GM21381 (cell line): ENCODE measurements at regions not wholly inside any gene's neighbourhood (a gene's known extent, or its start where the extent isn't known, plus 50 kb on each side); places are given as distances from the start of the nearest gene placed in this dataset.

Experiments
- ATAC-seq: cut with Tn5 transposase; IDR thresholded peaks from one replicate; pipeline ENCODE4 v1.9.1; 2021; ENCODE audit warnings: mild to moderate bottlenecking, moderate library complexity; ENCODE audit not compliant: unreplicated experiment

DNA sequence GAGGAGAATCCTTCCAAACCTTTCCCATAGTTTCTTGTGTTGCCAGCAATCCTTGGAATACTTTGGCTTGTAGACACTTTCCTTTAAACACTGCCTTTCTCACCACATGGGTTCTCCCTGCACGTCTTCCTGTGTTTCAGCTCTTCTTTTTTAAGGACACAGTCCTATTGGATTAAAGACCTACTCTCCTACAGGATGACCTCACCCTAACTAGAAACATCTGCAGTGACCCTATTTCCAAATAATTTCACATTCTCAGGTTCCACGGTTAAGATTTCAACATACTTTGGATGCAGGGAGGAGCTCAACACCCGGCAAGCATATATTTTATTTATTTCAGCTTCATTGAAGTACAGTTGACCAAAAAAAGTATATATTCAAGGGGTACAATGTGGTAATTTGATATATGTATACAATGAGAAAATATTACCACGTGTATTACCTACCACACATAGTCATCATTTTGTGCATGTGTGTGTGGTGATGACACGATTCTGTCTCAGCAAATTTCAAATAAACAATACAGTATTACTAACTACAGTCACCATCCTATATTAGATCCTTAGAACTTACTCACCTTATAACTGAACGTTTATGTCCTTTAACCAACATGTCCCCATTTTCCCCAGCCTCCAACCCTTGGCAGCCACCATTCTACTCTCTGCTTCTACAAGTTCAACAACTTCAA lies 745.0 kb downstream of the CBLN2 start:
- ATAC-seq = no peak

DNA sequence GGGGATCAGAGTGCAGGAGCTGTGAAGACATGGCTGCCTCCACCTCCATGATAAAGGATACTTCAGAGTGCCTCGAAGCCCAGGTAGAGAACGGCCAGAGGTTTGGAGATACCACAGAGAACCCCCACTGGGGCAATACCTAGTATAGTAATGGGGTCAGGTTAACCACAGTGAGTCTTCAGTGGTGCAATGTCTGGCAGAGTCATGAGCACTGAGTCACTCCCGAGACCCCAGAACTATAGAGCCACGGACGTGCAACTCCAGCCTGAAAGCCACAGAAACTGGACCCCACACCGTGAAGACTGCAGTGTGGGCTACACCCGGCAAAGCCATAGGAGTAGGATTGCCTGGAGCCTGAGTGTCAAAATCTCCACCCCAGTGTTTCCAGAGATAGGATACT lies 746.6 kb downstream of the CBLN2 start:
- no peak for ATAC-seq

DNA sequence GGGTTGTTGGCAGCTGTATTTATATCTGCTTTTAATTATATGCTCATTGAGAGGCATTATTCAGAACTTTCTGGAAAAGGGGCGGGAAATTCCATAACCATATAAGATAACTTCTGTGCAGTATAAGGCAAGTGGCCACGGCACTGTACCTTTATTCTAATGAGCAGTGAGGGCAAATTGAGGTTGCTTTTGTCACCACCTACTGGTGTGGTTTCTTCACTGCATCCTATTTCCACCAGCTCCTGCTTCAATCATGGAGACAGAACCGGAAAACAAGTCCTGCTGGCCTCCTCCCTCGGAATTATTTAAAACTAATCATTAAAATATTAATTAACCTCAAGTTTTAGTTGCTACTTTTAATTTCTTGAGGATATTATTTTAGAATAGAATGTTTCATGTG lies 759.4 kb downstream of the CBLN2 start:
- ATAC-seq = no peak

DNA sequence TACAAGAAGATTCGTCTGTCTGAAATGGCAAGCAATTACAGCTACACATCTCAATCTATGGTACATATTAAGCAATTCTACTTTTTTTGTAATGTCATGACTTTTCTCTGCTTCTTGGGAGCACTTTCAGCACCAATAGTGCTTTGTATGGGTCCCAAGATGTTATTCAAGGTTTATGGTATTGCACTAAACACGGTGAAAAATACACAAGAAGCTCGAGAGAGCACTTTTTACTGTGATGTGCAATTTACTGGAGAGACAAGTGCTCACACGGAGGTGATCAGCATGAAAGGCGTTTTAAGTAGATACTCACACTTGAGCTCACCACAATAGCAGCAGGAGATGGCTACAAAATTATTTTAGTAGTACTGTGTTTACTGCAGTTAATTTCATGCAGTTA lies 783.6 kb downstream of the CBLN2 start:
- ATAC-seq = no peak

DNA sequence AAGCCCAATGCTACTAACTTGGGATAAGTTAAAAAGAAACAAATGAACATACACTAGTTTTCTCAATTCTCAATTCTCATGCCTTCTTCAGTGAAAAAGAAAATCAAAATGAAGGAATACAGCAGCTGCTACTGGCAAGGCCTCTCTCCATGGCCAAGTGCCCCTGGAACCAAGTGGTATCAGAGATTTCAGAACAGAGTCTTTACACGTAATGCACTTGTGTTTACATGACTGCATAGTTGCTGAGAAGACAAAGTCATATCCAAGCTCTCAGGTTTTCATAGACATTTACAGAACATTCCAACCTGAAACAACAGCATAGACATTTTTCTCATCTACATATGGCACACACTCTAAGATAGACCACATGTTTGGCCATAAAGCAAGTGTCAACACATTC lies 789.9 kb downstream of the CBLN2 start:
- ATAC-seq = no peak

DNA sequence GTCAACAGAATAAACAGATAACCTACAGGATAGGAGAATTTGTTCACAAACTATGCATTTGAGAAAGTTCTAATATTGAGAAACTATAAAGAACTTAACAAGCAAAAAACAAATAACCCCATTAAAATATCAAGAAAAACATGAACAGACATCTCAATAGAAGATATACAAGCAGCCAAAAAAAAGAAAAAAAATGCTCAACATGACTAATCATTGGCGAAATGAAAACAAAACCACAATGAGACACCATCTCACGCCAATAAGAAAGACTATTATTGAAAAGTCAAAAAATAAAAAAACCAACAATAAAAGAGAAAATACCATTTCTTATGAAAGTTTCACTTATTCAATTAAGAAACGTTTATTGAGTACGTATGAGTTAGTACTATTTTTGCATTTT lies 800.5 kb downstream of the CBLN2 start:
- no peak for ATAC-seq

DNA sequence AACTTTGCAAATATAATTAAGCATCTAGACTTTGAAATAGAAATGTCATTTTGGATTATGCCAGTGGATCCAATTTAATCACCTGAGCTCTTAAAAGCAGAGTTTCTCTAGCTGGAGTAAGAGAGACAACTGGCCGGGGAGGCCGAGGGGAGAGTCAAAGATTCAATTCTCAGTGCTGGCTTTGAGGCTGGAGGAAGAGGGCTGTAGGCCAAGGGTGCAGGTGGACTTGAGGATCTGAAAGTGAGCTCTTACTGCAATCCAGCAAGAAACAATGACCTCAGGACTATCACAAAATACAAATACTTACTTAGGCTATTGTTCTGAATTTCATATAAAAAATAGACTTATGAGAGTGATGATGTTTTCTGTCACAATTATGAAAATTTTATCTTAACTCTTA lies 814.5 kb downstream of the CBLN2 start:
- no peak for ATAC-seq

DNA sequence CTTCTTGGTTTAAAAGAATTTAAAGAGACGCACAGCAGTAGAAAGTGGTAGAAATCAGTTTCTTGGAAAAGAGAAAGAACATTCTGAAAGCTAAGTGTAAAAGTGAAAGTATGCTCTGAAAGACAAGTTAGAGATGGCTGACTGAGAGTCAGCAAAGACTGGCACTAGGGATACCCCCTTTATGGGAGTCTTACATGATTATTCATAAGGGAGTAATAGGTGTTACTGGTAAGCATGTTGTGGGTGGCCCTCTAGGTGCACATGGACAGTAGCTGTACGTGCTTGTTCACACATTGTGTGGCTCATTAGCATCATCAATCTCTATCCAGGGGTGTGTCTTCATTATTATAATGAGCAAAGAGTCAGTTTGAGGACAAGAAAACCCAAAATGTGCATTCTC lies 816.2 kb downstream of the CBLN2 start:
- ATAC-seq = no peak

DNA sequence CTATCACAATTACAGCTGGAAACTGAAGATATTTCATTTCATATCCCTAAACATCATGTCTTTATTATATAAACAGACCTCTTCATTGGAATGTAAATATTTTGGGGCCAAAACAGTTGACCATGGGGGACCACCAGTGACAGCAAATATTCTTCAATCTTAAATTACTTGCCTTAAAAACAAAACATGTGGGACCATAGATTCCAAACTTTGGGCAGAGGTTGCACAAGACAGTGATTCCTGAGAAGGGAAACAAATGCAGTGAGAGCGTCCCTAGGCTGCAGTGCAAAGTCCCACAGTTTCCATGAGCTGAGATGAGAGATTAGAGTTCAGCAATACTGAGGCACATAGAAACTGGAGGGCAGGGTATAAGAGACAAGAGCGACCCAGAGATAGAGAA lies 818.9 kb downstream of the CBLN2 start:
- ATAC-seq = no peak

DNA sequence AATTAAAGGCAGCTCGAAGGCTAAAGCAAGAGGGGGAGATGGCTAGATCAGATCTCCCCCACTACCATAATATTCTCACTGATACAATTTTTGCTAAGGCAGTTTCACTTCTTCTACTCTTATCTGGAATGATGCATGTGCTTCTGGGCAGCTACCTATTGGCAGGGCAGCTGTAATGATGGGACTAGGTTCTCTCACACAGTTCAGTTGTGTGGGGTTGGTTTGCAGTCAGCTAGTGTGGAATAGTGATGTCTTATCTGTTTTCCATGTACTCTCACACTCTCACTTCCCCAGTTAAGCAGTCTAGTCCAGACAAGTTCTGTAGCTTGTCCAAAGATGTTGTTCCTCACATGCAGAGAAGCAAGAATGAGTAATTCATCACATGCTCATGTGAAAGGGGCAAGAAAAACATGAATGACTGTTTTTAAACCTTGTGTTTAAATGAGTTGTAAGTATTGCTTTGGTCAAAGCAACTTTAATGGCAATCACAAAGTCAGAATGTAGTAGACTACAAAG lies 836.1 kb downstream of the CBLN2 start:
- ATAC-seq = no peak

DNA sequence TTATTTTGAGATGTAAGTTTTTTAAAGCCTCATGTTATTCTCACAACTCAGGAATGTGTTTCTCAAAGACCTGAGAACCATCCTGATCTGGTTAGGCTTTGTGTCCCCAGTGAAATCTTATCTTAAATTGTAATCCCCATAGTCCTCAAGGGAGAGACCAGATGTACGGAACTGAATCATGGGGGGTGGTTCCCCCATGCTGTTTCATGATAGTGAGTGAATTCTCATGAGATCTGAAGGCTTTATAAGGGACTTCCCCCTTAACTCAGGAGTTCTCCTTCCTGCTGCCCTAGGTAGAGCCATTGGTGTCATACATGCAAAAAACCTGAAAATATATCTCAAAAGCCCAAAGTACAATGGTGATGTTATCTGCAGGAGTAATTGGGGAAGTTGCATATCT lies 836.7 kb downstream of the CBLN2 start:
- ATAC-seq = no peak

DNA sequence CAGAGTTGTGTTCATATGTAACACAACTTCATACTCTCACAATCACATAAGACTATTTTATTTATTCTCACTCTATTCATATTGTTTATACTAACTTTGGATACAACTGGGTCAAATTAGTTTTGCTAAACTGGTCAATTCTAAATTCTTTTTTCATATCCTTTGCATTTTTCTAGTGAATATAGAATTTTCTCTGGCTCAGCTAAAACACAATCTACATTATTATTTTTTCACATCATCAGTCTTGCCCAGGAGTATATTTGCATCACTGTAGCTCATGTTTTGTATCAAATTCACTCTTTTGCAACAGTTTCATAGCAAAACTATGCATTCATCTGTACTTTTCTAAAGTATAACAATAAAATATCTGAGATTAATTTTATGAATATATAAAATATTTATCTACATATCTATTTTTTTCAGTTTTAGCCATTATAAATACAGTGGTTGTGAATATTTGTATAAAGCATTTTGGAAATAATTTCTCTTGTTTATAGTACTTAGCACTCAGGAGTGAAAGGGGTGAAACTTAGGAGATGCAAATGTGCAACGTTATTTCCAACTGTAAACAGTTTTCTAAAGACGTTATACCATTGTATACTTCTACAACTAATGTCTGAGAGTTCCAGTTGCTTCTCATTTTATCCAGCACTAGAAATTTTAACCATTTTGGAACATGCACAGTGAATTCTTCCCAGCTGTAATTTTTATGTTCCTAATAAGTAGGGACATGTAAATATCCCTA lies 854.6 kb downstream of the CBLN2 start:
- no peak for ATAC-seq

DNA sequence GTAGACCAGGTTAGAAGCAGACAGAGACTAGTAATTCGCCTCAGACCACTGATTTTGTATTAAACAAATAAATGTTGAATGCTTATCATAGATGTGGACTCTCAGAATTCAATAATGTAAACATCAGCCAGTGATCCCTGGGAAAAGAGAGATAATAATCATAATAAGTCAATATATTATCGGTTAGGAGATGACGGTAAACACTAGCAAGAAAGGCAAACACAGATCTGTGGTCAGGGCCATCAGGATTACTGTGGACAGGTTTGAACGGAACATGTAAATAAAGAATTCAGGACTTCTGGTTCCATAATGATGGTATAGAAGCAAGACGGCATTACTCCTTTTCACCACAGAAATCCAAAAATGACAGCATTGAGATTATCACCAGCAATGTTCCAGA lies 861.6 kb downstream of the CBLN2 start:
- no peak for ATAC-seq

DNA sequence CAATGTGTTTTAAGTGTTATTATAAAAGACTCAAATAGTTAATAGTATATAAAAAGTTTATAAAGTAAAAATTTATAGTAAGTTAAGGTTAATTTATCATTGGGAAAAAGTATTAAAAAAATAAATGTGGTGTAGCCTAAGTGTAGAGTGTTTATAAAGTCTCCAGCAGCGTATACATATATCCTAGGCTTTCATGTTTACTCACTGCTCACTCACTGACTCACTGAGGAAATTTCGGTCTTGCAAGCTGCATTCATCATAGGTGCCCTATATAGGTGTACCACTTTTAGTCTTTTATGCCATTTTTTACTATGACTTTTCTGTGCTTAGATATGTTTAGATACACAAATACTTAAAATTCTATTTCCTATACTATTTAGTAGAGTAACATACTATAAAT lies 866.0 kb downstream of the CBLN2 start:
- ATAC-seq = no peak

DNA sequence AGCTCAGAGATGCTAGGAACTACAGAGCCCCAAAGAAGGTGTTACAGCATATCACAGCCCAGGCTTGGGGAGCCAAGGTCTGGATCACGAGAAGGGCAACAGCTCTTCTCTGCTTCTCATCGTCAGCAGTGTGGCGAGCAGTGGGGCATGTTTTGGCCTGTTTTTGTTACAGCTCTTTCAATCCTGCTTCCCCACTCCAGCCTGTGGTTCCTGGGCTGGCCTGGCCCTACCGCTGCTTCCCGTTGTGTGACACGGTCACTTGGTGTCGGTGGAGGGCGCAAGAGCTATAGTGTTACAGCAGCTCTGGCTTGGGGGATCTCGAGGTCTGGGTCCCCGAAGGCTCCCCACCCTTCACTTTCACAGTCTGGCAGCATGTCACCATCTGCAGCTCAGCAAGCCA lies 870.2 kb downstream of the CBLN2 start:
- ATAC-seq = no peak

DNA sequence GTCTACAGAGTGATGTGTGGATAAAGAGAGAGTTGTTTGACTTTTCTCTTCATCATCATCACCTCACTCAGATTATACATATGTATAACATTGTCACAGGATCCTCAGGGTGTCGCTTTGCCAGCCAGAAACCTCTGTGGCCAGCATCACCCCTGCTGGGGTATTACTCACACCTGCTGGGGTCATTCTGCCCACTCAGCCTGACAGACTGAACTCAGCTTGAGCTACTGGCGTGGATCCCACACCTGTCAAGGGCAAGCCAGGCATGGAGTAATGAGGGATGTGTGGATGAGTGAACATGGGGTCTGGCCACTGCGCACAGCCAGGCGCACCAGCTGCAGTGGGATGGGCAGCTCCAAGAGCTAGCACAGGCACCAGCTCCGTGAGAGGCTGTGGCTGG lies 870.6 kb downstream of the CBLN2 start:
- ATAC-seq = no peak

DNA sequence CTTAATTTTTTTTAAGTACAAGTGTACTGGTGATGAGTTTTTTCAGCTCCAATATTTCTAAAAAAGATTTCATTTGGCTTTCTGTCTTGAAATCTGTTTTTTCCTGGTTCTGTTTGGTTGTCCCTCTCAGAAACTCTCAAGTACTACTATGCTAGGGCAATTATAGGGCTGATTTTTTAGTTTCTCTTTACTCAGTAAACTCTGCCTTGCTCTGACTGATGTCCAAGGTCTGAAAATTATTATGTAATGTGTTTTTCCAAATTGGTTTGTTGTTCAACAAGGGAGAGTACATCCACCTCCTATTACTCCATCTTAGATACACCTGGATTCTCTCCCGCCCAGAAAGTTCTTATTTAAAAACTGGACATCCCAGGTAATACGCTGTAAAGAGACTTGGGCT lies 877.7 kb downstream of the CBLN2 start:
- no peak for ATAC-seq

DNA sequence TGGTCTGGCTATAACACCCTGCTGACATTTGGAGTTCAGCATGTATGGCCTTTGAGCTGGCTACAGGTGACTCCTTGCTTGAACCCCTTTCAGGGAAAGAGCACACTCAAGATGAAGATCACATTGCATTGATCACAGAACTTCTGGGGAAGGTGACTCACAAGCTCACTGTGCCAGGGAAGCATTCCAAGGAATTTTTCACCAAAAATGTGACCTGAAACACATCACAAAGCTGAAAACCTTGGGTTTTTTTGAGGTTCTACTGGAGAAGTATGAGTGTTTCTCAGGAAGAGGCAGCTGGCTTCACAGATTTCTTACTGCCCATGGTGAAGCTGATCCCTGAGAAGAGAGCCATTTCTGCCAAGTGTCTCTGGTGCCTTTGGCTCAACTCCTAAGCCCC lies 879.0 kb downstream of the CBLN2 start:
- no peak for ATAC-seq

DNA sequence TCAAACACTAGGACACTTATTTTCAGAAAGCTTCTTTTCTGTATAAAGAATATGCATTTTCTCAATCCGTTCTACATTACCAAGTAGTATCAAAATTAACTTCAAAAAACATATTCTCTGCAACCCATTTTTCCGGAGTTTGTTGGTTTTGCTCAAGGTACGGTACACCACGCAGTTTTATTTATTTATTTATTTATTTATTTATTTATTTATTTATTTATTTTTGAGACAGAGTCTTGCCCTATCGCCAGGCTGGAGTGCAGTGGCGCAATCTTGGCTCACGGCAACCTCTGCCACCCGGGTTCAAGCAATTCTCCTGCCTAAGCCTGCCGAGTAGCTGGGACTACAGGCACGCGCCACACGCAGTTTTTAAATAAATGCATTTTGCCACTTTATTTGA lies 900.3 kb downstream of the CBLN2 start:
- ATAC-seq = no peak

DNA sequence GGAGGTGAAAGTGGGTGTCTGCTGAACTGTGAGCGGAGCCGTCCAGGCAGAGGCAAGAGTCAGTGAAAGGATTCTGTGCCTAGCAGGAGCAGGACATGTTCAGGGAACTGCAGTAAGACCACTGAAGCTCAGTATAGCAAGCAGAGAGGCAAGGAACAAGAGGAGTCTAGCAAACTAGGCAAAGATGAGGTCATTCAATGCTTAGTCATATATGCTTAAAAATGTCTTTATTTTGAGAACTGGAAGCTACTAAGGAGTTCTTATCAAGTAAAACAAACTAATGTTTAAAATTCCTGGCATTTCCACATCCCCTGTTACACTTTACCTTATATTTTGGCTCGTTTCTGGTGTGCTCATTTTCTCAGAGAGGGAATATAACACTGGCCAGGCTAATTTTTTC lies 913.4 kb downstream of the CBLN2 start:
- no peak for ATAC-seq

DNA sequence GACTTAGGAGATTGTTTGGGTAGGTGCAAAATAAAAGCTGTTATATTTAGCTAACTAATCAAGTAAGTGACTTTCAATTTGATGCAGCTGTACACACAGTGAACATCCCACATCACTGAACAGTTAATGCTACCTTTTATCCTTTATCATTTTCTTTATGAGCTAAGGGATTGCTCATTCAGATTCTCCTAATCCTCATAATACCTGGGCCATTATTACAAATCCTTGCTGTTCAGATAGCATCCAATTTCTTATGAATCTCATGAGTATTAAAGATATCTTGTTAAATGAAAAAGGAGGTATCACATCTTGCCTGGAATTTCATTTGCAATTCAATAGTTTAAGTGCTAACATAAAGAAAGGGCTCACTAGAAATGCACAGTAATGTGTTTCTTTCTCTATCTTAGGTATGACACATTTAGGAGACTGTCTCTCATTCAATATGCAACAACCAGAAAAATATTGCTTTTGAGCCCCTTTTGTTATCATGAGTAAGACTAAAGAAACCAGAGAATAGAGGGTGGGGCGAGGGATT lies 918.5 kb downstream of the CBLN2 start:
- ATAC-seq = no peak

DNA sequence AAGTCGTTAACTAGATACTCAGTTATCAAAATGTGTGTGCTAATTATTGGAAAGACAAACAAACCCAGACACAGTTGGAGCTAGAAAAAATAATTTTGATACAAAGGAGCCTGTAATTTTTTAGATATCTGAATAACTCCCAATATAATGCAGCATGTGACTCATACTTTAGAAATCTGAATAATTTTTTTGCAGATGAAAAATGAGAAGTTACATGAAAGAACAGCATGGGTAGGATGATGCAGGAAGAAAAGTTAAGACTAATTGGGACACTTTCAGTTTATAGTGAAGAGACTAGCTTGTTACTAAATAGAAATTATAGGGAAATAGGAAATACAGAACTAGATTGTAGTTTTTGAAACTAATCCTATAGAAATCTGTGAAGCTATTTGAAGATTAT lies 945.8 kb downstream of the CBLN2 start:
- ATAC-seq = no peak
